Peyer's patch (tissue), 4 donors: ENCODE measurements at regions not wholly inside any gene's neighbourhood (a gene's known extent, or its start where the extent isn't known, plus 50 kb on each side); places are given as distances from the start of the nearest gene placed in this dataset.

Experiments
- DNase-seq, 3 donors: peaks; one replicate each; pipeline ENCODE4 v3.0.0-alpha.2; 2017 to 2019
- H3K27ac ChIP-seq, 4 donors: fragments of 200-600 bp; sonication (generic); one replicate each; pipeline ENCODE4 v1.5.1; 2016 to 2019
- H3K27me3 ChIP-seq, 2 donors: fragments of 200-600 bp; sonication (generic); one replicate each; pipeline ENCODE4 v1.5.1; 2019
- H3K36me3 ChIP-seq, 3 donors: fragments of 200-600 bp; sonication (generic); one replicate each; pipeline ENCODE4 v1.5.1; 2016 to 2019
- H3K4me1 ChIP-seq, 4 donors: fragments of 200-600 bp; sonication (generic); one replicate each; pipeline ENCODE4 v1.5.1; 2016 to 2019
- H3K4me3 ChIP-seq, 4 donors: fragments of 200-600 bp; sonication (generic); 1 replicate in 3 of 4; 2 replicates in 1 of 4; pipeline ENCODE4 v1.5.1; 2016 to 2019; ENCODE audit warnings: mild to moderate bottlenecking in 1 of 4
- H3K9me3 ChIP-seq, 4 donors: fragments of 200-600 bp; sonication (generic); one replicate each; pipeline ENCODE4 v1.5.1; 2016 to 2019; ENCODE audit warnings: mild to moderate bottlenecking in 1 of 4
- POLR2A ChIP-seq, 2 donors: fragments of 450-650 bp; IDR thresholded peaks; one replicate each; pipeline ENCODE4 v1.5.1; 2017; ENCODE audit warnings: antibody characterized with exemption in 2 of 2, mild to moderate bottlenecking in 2 of 2, moderate library complexity in 2 of 2
- TF ChIP-seq, protein P1 (sequence below), 6 experiments: fragments of 450-650 bp in 4 of 6; fragments of 200-600 bp in 2 of 6; sonication (generic) in 1 of 6; IDR thresholded peaks; one replicate each; pipeline ENCODE4 v1.5.1; 2017 to 2019; ENCODE audit warnings: antibody characterized with exemption in 6 of 6, mild to moderate bottlenecking in 3 of 6, moderate library complexity in 1 of 6

GRCh38 chr2:175624211-175624761 lies 377.8 kb downstream of the LNPK start:
- TF ChIP-seq, protein P1, sequence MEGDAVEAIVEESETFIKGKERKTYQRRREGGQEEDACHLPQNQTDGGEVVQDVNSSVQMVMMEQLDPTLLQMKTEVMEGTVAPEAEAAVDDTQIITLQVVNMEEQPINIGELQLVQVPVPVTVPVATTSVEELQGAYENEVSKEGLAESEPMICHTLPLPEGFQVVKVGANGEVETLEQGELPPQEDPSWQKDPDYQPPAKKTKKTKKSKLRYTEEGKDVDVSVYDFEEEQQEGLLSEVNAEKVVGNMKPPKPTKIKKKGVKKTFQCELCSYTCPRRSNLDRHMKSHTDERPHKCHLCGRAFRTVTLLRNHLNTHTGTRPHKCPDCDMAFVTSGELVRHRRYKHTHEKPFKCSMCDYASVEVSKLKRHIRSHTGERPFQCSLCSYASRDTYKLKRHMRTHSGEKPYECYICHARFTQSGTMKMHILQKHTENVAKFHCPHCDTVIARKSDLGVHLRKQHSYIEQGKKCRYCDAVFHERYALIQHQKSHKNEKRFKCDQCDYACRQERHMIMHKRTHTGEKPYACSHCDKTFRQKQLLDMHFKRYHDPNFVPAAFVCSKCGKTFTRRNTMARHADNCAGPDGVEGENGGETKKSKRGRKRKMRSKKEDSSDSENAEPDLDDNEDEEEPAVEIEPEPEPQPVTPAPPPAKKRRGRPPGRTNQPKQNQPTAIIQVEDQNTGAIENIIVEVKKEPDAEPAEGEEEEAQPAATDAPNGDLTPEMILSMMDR (IDR thresholded peaks at IDR 0.05): no peak
- no peak for TF ChIP-seq POLR2A (IDR thresholded peaks at IDR 0.05)
- no peaks in the 10 kb centered on the region for H3K4me1 ChIP-seq
- DNase-seq: no peak
- H3K27ac ChIP-seq: no peak overlapping the region
- no peaks in the 10 kb centered on the region for H3K9me3 ChIP-seq
- H3K36me3 ChIP-seq: no peaks in the 10 kb centered on the region
- H3K27me3 ChIP-seq: no peaks in the 10 kb centered on the region
- H3K4me3 ChIP-seq: no peak overlapping the region

- Histone ChIP-seq H3K27ac (no peak overlapping the region), H3K36me3 (no peaks in the 10 kb centered on the region), H3K4me3 (no peak overlapping the region), H3K9me3 (no peaks in the 10 kb centered on the region), H3K27me3 (no peaks in the 10 kb centered on the region), H3K4me1 (no peaks in the 10 kb centered on the region)
- no peak for DNase-seq
- TF ChIP-seq POLR2A (IDR thresholded peaks at IDR 0.05): no peak
- TF ChIP-seq, protein P1 (IDR thresholded peaks at IDR 0.05): no peak
Observed at GRCh38 chr2:175621821-175622220, 380.2 kb downstream of the LNPK start.

- Histone ChIP-seq H3K4me3 (no peak overlapping the region), H3K27me3 (no peaks in the 10 kb centered on the region), H3K36me3 (no peaks in the 10 kb centered on the region), H3K4me1 (no peaks in the 10 kb centered on the region), H3K27ac (no peak overlapping the region), H3K9me3 (no peaks in the 10 kb centered on the region)
- no peak for DNase-seq
- TF ChIP-seq, protein P1 (IDR thresholded peaks at IDR 0.05): no peak
- TF ChIP-seq POLR2A (IDR thresholded peaks at IDR 0.05): no peak
Observed at GRCh38 chr2:175620106-175620505, 382.0 kb downstream of the LNPK start.

DNA sequence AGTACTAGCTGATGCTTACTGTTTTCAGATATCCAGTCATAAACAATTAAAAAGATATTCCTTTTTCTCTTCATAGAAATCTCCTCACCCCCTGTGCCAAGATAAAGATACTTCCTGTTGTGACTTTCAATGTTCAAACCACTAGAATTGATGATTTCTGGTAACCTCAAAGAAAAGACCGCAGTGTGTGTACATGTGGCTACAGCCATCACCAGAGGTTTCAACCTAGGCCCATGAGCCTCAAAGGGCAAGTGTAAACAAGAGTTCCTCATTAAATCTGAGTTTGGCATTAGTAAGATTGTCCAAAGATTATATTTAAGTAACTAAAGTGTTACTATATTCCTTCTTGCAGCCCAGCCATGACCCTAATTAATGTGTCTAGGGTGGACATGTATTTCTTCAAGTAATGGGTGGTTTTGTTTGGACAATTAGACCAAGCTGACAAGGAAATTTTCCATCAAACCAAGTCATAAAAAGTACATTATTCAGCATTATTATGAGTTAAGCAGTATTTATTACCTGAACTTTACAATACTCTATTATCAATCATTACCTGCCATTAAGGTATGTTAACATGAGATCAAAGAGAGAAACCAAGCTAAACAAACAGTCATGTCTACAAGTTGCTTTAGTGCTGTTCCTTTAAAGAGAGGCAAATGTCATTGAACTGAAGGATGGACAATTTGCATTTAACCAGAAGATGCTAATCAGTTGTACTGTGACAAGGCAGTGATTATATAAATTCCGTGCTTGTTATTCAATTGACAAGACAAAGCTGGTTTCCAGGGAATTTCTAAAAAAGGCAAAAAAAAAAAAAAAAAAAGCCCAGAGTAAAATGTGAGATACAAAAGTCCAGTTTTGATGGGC lies 382.7 kb downstream of the LNPK start:
- no peak for DNase-seq
- Histone ChIP-seq H3K9me3 (no peaks in the 10 kb centered on the region), H3K4me1 (no peaks in the 10 kb centered on the region), H3K36me3 (no peaks in the 10 kb centered on the region), H3K27ac (no peak overlapping the region), H3K27me3 (no peaks in the 10 kb centered on the region), H3K4me3 (no peak overlapping the region)
- TF ChIP-seq POLR2A (IDR thresholded peaks at IDR 0.05): no peak
- TF ChIP-seq, protein P1 (IDR thresholded peaks at IDR 0.05): no peak

DNA sequence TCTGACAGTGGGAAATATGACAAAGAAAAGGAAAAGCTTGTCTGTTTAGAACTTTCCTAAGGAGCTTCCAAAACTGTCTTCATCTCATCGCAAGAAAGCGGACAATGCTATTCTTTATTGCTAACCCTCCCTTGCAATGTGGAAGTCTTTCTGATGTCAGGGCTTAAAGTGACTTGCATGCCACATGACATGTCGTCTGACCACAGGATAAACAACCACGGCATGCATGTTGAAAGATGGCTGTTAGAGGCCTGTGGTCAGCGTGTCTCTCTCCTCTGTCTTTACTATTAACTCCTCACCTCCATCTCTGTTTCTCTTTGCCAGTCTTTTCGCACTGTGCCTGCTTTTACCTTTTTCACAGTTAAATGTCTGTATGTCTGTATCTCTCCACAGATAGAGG lies 389.8 kb downstream of the LNPK start:
- Histone ChIP-seq H3K36me3 (no peaks in the 10 kb centered on the region), H3K4me1 (no peaks in the 10 kb centered on the region), H3K4me3 (no peak overlapping the region), H3K27me3 (no peaks in the 10 kb centered on the region), H3K9me3 (no peaks in the 10 kb centered on the region), H3K27ac (no peak overlapping the region)
- no peak for TF ChIP-seq POLR2A (IDR thresholded peaks at IDR 0.05)
- TF ChIP-seq, protein P1 (IDR thresholded peaks at IDR 0.05): no peak
- no peak for DNase-seq
